MCF 10A (cell line): ENCODE measurements at regions not wholly inside any gene's neighbourhood (a gene's known extent, or its start where the extent isn't known, plus 50 kb on each side); places are given as distances from the start of the nearest gene placed in this dataset.

Experiments
- BruUV-seq: library from RNA; stranded (reverse); fragments of 400-500 nt; replicated peaks from 2 replicates; lab custom pipeline; 2021; lab: Mats Ljungman, UMichigan
- CTCF ChIA-PET: fragments of 300-600 bp; sonication (Branson Sonifier 250); formaldehyde crosslinking; extraction: SDS; loops from one replicate; lab custom pipeline; 2021; ENCODE audit warnings: antibody characterized with exemption, inconsistent platforms; lab: Yijun Ruan, JAX
- POLR2A ChIA-PET: fragments of 300-600, 350-650 bp; sonication (Branson Sonifier 250); formaldehyde crosslinking; extraction: SDS; loops from one replicate; lab custom pipeline; 2020; ENCODE audit warnings: antibody characterized with exemption, inconsistent platforms; lab: Yijun Ruan, JAX
- DNase-seq: peaks from one replicate; pipeline ENCODE4 v3.0.0-alpha.2; 2018; ENCODE audit not compliant: unreplicated experiment
- H3K27ac Mint-ChIP-seq: one replicate; pipeline ENCODE4 v1.8.0; 2022; ENCODE audit warnings: mild to moderate bottlenecking, low read depth, mixed read lengths; ENCODE audit not compliant: unreplicated experiment
- H3K27me3 Mint-ChIP-seq: one replicate; pipeline ENCODE4 v1.8.0; 2022; ENCODE audit warnings: mixed read lengths; ENCODE audit not compliant: insufficient read depth, unreplicated experiment
- H3K36me3 Mint-ChIP-seq: one replicate; pipeline ENCODE4 v1.8.0; 2022; ENCODE audit warnings: mild to moderate bottlenecking, moderate library complexity, mixed read lengths; ENCODE audit not compliant: insufficient read depth, unreplicated experiment
- H3K4me1 Mint-ChIP-seq: one replicate; pipeline ENCODE4 v1.8.0; 2022; ENCODE audit warnings: mixed read lengths; ENCODE audit not compliant: insufficient read depth, unreplicated experiment
- H3K4me3 Mint-ChIP-seq: one replicate; pipeline ENCODE4 v1.8.0; 2022; ENCODE audit warnings: mild to moderate bottlenecking, moderate library complexity, mixed read lengths; ENCODE audit not compliant: unreplicated experiment
- H3K9me3 Mint-ChIP-seq: one replicate; pipeline ENCODE4 v1.8.0; 2022; ENCODE audit warnings: mixed read lengths; ENCODE audit not compliant: unreplicated experiment
- intact Hi-C: fragments of 100-400 bp; cut with micrococcal nuclease; formaldehyde crosslinking; loops from 2 replicates; pipeline ENCODE4 v1.14.1; 2022
- TF ChIP-seq, protein P1 (sequence below): fragments of 200-600 bp; IDR thresholded peaks from one replicate; pipeline ENCODE4 v1.8.0; 2022; ENCODE audit warnings: antibody characterized with exemption, mild to moderate bottlenecking; ENCODE audit not compliant: unreplicated experiment

DNA sequence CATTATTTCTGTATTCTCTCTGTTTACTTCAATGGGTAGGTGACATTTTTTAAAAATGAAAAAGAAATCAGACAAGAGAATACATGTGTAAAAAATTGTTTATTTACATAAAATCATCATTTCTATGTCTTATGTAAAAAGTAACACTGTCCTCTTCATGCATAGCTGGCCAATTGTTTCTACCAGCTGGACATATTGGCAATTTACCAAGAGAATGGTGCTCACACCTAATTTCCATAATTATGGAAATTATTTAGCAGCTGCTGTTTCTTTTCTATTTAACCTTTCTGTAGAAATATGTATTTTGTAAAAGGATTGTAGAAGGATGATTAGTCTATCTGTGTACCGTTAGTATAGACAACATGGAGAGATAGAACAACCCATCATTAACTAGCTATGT is 791.9 kb downstream of the TRIB2 start:
- no peaks in the 10 kb centered on the region for H3K4me1 Mint-ChIP-seq
- DNase-seq: no peak
- intact Hi-C loops: no loop called here
- H3K4me3 Mint-ChIP-seq: no peak overlapping the region
- CTCF ChIA-PET: interaction anchor here (0.7 to 1.0 kb wide), 2 partner anchors 10 to 13 kb away, joined by 3 to 5 read pairs; no protein-coding TSS in a partner anchor
- H3K9me3 Mint-ChIP-seq: no peaks in the 10 kb centered on the region
- H3K36me3 Mint-ChIP-seq: no peaks in the 10 kb centered on the region
- POLR2A ChIA-PET: no interaction called here
- no peaks in the 10 kb centered on the region for H3K27me3 Mint-ChIP-seq
- TF ChIP-seq, protein P1, sequence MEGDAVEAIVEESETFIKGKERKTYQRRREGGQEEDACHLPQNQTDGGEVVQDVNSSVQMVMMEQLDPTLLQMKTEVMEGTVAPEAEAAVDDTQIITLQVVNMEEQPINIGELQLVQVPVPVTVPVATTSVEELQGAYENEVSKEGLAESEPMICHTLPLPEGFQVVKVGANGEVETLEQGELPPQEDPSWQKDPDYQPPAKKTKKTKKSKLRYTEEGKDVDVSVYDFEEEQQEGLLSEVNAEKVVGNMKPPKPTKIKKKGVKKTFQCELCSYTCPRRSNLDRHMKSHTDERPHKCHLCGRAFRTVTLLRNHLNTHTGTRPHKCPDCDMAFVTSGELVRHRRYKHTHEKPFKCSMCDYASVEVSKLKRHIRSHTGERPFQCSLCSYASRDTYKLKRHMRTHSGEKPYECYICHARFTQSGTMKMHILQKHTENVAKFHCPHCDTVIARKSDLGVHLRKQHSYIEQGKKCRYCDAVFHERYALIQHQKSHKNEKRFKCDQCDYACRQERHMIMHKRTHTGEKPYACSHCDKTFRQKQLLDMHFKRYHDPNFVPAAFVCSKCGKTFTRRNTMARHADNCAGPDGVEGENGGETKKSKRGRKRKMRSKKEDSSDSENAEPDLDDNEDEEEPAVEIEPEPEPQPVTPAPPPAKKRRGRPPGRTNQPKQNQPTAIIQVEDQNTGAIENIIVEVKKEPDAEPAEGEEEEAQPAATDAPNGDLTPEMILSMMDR: no peak
- no peak overlapping the region for H3K27ac Mint-ChIP-seq
- BruUV-seq: no TSS peak

DNA sequence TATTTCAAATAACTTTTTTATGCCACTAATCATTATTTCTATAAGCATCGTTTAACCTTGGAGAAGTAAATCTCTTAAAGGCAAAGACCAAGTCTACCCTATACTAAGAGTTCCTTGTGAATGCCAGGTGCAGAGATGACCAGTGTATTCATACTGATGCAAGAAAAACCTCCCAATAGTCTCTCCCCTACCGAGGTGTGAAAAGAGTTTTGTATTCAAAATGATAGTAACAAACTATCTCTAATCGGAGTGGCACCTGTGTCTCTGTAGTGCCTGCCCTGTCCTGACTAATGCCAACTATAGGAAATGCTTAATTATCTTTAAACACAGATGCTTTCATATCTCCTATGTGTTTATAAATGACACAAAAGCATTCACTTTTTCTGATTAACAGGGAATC is 798.5 kb downstream of the TRIB2 start:
- Mint-ChIP-seq H3K4me3 (no peak overlapping the region), H3K4me1 (no peaks in the 10 kb centered on the region), H3K27ac (no peak overlapping the region), H3K27me3 (no peaks in the 10 kb centered on the region), H3K9me3 (no peaks in the 10 kb centered on the region), H3K36me3 (no peaks in the 10 kb centered on the region)
- DNase-seq: no peak
- ChIA-PET CTCF (no interaction called here), POLR2A (no interaction called here)
- TF ChIP-seq, protein P1: no peak
- no TSS peak for BruUV-seq
- intact Hi-C loops: no loop called here

DNA sequence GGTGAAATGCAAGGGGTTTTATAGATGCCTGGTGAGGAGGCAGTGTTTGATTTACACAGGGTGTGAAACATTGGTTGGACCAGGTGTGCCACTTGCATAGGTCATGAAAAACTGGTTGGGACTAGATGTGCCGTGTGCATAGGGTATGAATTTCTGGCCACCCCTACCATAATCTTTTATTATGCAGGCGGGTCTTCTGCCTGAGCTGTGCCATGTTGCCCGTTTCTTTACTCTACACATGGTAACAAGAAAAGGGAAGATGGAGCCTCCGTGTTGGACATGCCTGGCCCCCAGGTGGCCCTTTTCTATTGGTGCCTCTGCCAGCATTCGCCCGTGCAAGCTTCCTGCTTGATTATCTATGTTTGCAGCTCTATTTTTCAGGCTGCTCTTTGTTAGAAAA is 805.4 kb downstream of the TRIB2 start:
- H3K4me1 Mint-ChIP-seq: peaks cover 12% of the 10 kb centered on the region
- H3K36me3 Mint-ChIP-seq: no peaks in the 10 kb centered on the region
- no peak for DNase-seq
- CTCF ChIA-PET: interaction anchor here (2.0 kb wide), 1 partner anchor 13 kb away, joined by 5 read pairs; no protein-coding TSS in a partner anchor
- POLR2A ChIA-PET: interaction anchor here (2.4 kb wide), 1 partner anchor 160 kb away, joined by 6 read pairs; no protein-coding TSS in a partner anchor
- no peak overlapping the region for H3K27ac Mint-ChIP-seq
- no peaks in the 10 kb centered on the region for H3K9me3 Mint-ChIP-seq
- no peak overlapping the region for H3K4me3 Mint-ChIP-seq
- TF ChIP-seq, protein P1: no peak
- intact Hi-C loops: no loop called here
- no TSS peak for BruUV-seq
- H3K27me3 Mint-ChIP-seq: no peaks in the 10 kb centered on the region

DNA sequence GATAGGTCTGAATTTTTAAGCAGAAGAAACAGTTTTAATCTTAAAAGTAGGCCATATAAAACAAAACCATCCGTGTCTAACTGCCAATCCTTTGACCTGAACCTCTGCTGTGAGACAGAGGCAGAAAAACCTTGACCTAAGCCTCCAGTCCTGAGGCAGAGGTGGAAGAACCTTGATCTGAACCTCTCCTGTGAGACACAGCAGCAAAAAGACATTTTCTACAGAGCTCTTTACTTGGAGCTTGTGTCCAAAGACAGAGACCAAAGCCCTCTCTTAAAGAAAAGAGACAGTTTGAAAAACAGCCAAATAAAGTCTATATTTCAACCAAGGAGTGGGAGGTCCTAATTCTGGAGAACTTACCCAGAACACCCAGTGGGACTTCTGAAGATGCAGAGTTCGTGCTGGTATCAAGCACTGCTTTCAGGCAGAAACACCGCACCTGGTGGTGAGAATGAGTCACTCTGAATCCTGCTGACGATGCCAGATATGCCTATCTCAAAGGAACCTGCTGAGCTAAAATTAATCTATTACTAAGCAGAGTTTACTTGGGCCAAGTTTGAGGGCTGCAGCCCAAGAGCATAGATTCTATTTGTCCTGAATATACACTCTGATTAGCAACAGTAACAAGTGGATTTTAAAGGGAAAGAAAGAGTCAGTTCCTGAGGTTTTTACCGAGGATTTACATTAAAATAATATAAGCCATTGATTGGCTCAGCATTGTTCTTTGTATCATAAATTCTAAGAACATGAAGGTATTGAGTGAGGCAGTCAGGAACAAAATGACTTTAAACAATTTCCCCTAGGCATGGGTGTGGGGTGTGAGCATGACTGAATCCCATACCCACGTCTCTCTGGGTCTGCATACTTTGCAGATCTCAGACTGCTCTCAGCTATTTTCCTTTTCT is 806.4 kb downstream of the TRIB2 start:
- CTCF ChIA-PET: interaction anchor here (0.6 to 2.0 kb wide), 5 partner anchors 14 to 1846 kb away, joined by 3 to 5 read pairs (median 3); no protein-coding TSS in a partner anchor
- DNase-seq: peak; percentile 71
- Mint-ChIP-seq H3K27me3 (no peaks in the 10 kb centered on the region), H3K4me3 (no peak overlapping the region), H3K36me3 (no peaks in the 10 kb centered on the region), H3K9me3 (no peaks in the 10 kb centered on the region), H3K27ac (peak overlapping the region; percentile 61), H3K4me1 (peaks cover 12% of the 10 kb centered on the region)
- intact Hi-C loops: no loop called here
- POLR2A ChIA-PET: interaction anchor here (0.6 to 2.4 kb wide), 12 partner anchors 10 to 1452 kb away, joined by 3 to 7 read pairs (median 3); no protein-coding TSS in a partner anchor
- BruUV-seq: no TSS peak
- TF ChIP-seq, protein P1: no peak
